ENCODE measurements at regions not wholly inside any gene's neighbourhood (a gene's known extent, or its start where the extent isn't known, plus 50 kb on each side); places are given as distances from the start of the nearest gene placed in this dataset.
A peak's percentile ranks its signal among the peaks of the same experiment; 100 is the strongest.

DNA sequence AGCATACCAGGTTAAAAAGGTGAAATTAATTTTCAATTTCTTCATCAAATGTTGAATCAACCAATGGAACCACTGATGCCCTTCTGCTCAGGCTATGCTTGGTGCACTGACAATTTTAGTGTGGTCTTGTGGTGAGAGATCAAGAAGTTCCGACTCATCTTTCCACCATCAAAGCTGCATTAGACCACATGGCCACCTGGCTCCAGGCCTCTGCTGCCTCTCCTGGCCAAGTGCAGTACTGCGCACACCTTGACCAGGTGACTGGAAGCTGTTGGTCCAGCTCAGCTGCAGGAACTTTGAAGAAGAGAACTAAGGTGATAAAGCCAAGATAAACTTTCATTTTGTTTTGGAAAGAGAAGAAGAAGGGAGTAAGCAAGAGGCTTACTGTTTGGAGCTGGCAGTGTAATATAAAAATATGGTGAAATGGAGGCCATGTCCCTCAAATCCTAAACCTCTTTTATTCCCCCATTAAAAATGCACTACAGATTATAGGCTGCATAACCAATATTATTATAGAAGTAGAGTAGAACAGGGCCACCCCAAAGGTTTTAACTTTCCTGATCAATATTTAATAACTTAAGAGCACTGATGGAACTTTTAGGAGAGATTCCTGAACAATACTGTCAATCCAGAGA is 315.5 kb upstream of the C9orf72 start:
- Mint-ChIP-seq H3K4me3 (no peak overlapping the region), H3K4me1 (no peaks in the 10 kb centered on the region), H3K27me3 (no peaks in the 10 kb centered on the region), H3K27ac (no peak overlapping the region), H3K36me3 (no peaks in the 10 kb centered on the region), H3K9me3 (no peaks in the 10 kb centered on the region)
- CTCF ChIA-PET: interaction anchor here (1.0 to 1.6 kb wide), 2 partner anchors 16 to 161 kb away, joined by 3 to 4 read pairs; no protein-coding TSS in a partner anchor
- peak; percentile 52 for DNase-seq

DNA sequence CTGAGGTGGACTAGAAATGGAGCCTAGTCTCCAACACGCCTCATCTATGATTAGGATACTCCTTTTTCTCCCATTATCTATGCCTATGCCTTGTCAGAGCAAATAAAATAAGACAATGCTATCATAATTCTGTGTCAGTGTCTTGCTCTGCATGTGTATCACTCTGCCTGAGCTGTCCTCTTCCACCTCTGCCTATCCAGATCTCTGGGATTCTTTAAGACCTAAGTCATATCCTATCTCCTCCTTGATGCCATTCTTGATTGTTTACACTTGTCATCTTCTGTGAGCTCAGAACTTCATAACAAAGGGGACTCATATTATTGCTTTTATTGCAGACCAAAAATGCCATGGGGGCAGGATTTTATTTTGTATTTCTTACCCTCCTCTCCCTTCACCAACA is 351.2 kb upstream of the C9orf72 start:
- CTCF ChIA-PET: no interaction called here
- no peak overlapping the region for H3K4me3 Mint-ChIP-seq
- no peaks in the 10 kb centered on the region for H3K4me1 Mint-ChIP-seq
- no peaks in the 10 kb centered on the region for H3K36me3 Mint-ChIP-seq
- DNase-seq: no peak
- no peak overlapping the region for H3K27ac Mint-ChIP-seq
- H3K27me3 Mint-ChIP-seq: no peaks in the 10 kb centered on the region
- peaks cover 2% of the 10 kb centered on the region for H3K9me3 Mint-ChIP-seq

DNA sequence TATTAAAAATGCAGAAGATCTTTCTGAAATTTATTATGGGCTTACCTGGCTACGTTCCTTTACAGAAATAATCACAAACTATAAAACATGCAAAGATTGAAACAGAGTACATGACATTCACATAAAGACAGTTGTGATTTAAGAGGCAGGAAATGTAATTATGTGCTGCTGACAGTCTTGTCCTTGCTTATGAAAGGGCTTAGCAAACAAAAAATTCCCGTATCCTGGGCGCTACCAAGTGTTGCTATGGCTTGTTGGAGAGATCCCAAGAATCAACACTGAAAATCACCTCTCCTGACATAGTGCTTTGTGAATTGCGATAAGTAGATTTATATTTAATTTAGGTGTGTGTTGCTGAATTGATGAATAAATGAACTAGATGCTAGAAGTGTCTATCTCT is 352.5 kb upstream of the C9orf72 start:
- H3K4me1 Mint-ChIP-seq: no peaks in the 10 kb centered on the region

DNA sequence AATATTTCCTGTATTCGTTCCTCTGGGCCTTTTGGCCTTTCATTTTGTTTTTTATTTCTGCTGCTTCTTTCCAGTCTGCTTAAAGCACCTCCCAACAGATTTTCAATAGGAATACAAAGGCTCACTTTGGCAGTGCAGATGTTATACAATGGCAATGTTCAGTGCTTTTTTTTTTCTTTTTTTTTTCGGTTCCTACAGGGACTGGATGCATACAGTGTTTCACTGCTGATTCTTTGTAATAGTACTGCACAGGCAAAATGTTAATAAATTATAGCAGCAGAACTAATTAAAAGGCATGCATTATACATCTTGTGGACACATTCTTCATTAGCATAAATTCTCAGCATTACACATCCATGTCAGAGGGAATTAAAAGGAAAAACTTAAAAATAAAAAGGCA is 356.6 kb upstream of the C9orf72 start:
- H3K4me3 Mint-ChIP-seq: no peak overlapping the region
- H3K36me3 Mint-ChIP-seq: no peaks in the 10 kb centered on the region
- H3K9me3 Mint-ChIP-seq: no peaks in the 10 kb centered on the region
- no peak overlapping the region for H3K27ac Mint-ChIP-seq
- no peaks in the 10 kb centered on the region for H3K27me3 Mint-ChIP-seq
- DNase-seq: no peak
- no peaks in the 10 kb centered on the region for H3K4me1 Mint-ChIP-seq
- CTCF ChIA-PET: no interaction called here

More for the DNA sequence above, 352.5 kb upstream of the C9orf72 start:
- DNase-seq: no peak
- Mint-ChIP-seq H3K4me3 (no peak overlapping the region), H3K27ac (no peak overlapping the region), H3K27me3 (no peaks in the 10 kb centered on the region), H3K9me3 (no peaks in the 10 kb centered on the region), H3K36me3 (no peaks in the 10 kb centered on the region)
- CTCF ChIA-PET: no interaction called here

DNA sequence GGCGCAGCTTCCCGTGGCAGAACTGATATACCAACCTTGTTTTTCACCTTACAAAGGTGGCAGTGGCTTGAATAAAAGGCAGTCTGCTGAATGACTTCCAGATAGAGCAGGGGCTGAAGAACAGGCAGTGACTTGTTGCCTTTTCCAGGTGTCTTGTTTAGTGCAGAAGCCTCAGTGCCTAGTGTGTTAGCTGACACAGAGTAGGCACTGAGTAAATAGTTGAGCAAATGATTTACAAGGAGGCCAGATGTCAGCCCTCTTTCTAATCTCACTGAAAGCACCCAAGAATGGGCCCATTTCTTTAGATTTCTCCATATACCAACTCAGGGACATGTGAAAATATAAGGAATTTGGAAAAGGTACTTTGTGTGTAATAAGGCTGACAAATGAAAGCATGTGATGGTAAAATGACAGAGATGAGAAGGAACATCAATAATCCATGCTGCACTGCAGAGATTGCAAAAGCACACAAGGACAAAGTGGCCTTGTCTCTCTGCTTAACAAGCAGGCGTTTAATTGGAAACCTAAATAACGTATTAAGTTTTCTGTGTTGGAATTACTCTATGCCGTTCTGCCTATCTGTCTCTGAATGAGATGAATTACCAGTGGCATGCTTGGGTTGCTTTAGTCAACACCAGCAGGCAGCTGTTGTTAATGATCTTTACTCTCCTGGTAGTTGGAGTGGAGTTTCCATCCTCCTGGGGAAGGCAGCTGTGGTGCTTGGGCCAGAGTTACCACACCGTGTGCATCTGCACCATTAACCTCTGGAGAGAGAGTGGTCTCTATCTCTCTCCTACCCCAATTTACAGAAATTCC is 360.1 kb upstream of the C9orf72 start:
- Mint-ChIP-seq H3K4me1 (no peaks in the 10 kb centered on the region), H3K27ac (no peak overlapping the region), H3K9me3 (no peaks in the 10 kb centered on the region), H3K4me3 (no peak overlapping the region), H3K27me3 (no peaks in the 10 kb centered on the region), H3K36me3 (no peaks in the 10 kb centered on the region)
- DNase-seq: no peak
- CTCF ChIA-PET: no interaction called here

DNA sequence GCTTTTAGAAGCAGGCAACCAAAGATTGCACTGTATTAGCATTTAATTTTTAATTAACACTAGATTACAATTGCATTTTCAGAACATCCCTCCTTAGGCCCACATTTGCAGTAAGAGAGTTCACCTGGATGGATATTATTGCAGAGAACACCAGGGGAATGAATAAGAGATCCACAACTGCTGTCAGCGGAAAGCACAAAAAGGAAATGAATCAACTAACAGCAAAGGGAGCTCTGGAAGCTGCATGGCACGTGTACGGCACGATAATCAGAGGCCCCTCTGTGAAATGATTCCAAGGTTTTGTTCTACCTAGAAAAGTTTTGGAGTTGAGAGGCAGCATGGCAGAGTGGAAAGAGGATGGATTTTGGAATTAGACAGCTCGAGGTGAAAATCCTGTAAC is 361.2 kb upstream of the C9orf72 start:
- no peak overlapping the region for H3K27ac Mint-ChIP-seq
- H3K4me3 Mint-ChIP-seq: no peak overlapping the region
- H3K4me1 Mint-ChIP-seq: no peaks in the 10 kb centered on the region
- CTCF ChIA-PET: no interaction called here
- no peaks in the 10 kb centered on the region for H3K36me3 Mint-ChIP-seq
- H3K27me3 Mint-ChIP-seq: no peaks in the 10 kb centered on the region
- no peak for DNase-seq
- H3K9me3 Mint-ChIP-seq: no peaks in the 10 kb centered on the region

DNA sequence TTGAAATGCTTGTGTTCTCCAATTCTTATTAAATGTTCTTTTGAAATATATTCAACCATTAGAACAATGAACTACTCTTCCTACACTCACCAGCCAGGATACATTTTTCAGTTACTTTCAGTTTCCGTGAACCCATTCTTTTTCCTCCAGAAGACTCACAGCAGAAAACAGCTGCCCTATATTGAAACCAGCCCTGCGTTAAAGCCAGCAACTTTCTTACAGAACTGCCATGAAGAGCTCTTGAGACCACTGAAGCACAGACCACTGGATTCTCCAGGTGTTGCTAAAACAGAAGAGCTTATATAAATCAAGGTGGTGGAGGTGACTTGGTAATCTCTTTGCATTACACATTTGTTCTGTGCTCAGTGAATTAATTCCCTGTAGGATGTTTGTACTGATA is 365.9 kb upstream of the C9orf72 start:
- Mint-ChIP-seq H3K36me3 (no peaks in the 10 kb centered on the region), H3K9me3 (no peaks in the 10 kb centered on the region), H3K4me1 (no peaks in the 10 kb centered on the region), H3K27ac (no peak overlapping the region), H3K4me3 (no peak overlapping the region), H3K27me3 (no peaks in the 10 kb centered on the region)
- CTCF ChIA-PET: no interaction called here
- no peak for DNase-seq

DNA sequence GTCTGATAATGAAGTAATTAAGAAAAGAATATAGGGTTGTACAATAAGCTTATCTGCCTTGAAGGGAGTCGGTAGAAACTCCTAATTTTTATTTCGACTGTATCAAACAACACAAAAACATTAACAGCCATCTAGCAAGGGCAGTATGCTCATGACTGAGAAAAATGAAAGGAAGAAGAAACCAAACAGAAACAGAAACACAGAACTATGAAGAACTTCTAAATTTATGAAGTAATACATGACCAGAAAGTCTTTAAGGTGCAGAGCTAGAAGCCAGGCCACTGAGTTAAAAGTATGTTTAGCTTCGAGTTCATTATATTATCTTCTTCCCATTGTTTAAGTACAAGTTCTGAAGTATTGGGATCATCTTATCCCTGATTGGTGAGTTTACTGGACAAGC is 367.3 kb upstream of the C9orf72 start:
- no peaks in the 10 kb centered on the region for H3K27me3 Mint-ChIP-seq
- DNase-seq: no peak
- no peak overlapping the region for H3K4me3 Mint-ChIP-seq
- H3K36me3 Mint-ChIP-seq: no peaks in the 10 kb centered on the region
- H3K4me1 Mint-ChIP-seq: no peaks in the 10 kb centered on the region
- CTCF ChIA-PET: no interaction called here
- no peak overlapping the region for H3K27ac Mint-ChIP-seq
- no peaks in the 10 kb centered on the region for H3K9me3 Mint-ChIP-seq

DNA sequence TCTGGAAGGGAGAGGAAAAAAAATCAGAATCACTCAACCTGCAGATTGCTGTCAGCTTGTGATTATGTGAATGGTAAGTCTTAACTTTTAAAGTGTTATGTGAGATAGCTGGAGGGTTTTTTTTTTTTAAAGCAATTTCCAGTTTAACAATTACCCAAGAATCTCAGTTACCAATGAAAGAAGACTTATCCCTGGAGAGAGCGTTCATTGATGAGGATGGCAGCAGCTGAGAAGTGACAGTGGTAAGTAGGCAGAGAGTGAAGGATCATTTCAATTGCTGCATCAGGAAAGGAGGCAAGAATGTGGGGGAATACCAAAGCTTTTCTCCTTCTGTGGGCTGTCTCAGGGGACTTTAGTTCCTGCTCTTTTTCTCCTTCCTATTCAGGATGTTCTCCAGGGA is 370.2 kb upstream of the C9orf72 start:
- Mint-ChIP-seq H3K4me3 (no peak overlapping the region), H3K4me1 (no peaks in the 10 kb centered on the region), H3K27ac (no peak overlapping the region), H3K27me3 (no peaks in the 10 kb centered on the region), H3K9me3 (no peaks in the 10 kb centered on the region), H3K36me3 (no peaks in the 10 kb centered on the region)
- CTCF ChIA-PET: no interaction called here
- DNase-seq: no peak

DNA sequence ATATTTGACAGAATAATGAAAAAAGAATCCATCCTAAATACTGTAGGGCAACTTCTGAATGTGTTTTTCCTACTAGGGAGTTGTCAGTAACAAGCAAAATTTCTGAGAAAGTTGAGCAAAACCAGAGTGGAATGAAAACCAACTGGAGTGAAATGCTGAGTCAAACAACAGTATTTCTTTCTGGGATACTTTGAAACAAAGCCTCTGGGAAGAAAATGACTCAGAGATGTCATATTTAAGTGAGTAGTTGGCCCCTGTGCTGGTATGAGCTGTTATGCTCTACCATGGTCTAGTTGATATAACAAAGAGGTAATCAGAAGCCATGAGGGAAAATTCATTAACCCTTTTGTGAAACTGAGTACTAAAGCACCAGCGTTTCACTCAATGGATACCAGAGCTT is 372.1 kb upstream of the C9orf72 start:
- CTCF ChIA-PET: no interaction called here
- H3K27ac Mint-ChIP-seq: no peak overlapping the region
- no peaks in the 10 kb centered on the region for H3K4me1 Mint-ChIP-seq
- DNase-seq: no peak
- H3K4me3 Mint-ChIP-seq: no peak overlapping the region
- H3K27me3 Mint-ChIP-seq: no peaks in the 10 kb centered on the region
- no peaks in the 10 kb centered on the region for H3K36me3 Mint-ChIP-seq
- H3K9me3 Mint-ChIP-seq: no peaks in the 10 kb centered on the region

DNA sequence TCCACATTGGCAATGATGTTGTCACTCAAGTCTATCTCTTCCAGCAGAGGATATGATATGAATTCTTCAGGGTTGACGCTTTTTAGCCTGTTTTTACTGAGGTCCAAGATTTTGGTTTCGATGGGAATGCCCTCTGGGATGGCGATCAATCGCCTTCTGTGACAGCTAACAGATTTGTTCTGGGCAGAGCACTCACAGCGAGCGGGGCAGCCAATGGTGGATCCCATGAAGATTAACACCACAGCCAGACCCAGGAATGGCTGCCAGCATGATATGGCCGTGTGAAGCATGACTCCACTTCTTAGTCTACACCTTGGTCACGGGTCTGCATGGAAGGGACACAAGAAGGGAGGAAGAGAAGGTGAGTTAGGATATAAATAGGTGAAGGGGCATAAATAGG is 377.1 kb upstream of the C9orf72 start:
- Mint-ChIP-seq H3K27ac (no peak overlapping the region), H3K4me1 (no peaks in the 10 kb centered on the region), H3K9me3 (no peaks in the 10 kb centered on the region), H3K4me3 (no peak overlapping the region), H3K36me3 (no peaks in the 10 kb centered on the region), H3K27me3 (no peaks in the 10 kb centered on the region)
- DNase-seq: no peak
- CTCF ChIA-PET: interaction anchor here (0.7 kb wide), 1 partner anchor 208 kb away, joined by 3 read pairs; no protein-coding TSS in a partner anchor

DNA sequence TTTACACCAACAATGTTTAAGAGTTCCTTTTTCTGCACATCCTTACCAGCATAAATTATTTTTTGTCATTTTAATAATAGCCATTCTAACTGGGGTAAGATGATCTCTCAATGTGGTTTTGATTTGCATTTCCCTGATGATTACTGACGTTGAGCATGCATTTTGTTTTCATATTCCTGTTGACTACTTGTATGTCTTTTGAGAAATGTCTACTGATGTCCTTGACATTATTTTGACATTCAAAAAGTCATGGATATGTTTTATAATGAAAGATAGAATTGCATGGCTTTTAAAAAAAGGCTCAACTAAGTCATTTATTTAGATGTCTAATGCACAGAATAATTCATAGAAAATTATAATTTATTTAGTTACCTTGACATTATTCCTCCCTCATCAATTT is 381.6 kb upstream of the C9orf72 start:
- Mint-ChIP-seq H3K27me3 (no peaks in the 10 kb centered on the region), H3K27ac (no peak overlapping the region), H3K4me3 (no peak overlapping the region), H3K36me3 (no peaks in the 10 kb centered on the region), H3K9me3 (no peaks in the 10 kb centered on the region), H3K4me1 (no peaks in the 10 kb centered on the region)
- DNase-seq: no peak
- CTCF ChIA-PET: no interaction called here

DNA sequence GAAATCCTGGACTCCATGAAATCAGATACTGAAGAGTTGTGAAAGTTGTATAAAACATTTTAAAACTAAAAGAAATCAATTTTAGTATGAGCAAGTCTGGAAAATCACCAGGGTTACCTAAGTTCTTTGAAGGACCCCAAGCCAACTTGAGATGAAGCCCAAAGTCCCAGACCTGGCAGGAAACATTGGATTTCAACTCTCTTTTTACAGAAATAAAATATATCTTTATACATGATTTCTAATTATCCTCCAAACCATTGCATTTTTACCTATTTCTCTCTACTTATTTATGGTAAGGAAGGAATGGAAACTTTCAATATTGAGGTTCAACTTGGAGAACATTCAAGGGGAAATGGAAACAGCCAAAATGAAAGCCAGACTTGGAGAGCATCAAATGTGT is 390.6 kb upstream of the C9orf72 start:
- CTCF ChIA-PET: interaction anchor here (0.8 kb wide), 2 partner anchors 120 to 910 kb away, joined by 3 read pairs; no protein-coding TSS in a partner anchor
- no peak overlapping the region for H3K27ac Mint-ChIP-seq
- no peak for DNase-seq
- H3K4me3 Mint-ChIP-seq: no peak overlapping the region
- no peaks in the 10 kb centered on the region for H3K27me3 Mint-ChIP-seq
- no peaks in the 10 kb centered on the region for H3K4me1 Mint-ChIP-seq
- no peaks in the 10 kb centered on the region for H3K9me3 Mint-ChIP-seq
- H3K36me3 Mint-ChIP-seq: no peaks in the 10 kb centered on the region

DNA sequence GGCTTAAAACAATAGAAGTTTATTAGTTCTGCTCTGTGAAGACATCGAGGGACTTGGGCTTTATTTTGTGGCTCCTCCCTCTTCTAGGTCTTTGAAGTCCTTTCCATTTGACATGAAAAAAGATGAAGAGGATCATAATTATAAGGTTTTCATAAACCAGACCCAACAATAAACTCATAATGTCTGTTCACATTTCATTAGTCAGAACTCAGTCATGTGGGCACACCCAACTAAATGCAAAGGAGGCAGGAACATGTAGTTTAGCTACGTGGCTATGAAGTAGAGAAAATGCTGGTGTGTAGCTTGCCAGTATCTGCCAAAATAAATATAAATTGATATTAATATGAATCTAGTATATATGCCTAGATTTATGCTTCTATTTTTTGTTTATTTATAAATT is 393.9 kb upstream of the C9orf72 start:
- CTCF ChIA-PET: no interaction called here
- Mint-ChIP-seq H3K27ac (no peak overlapping the region), H3K36me3 (no peaks in the 10 kb centered on the region), H3K4me1 (no peaks in the 10 kb centered on the region), H3K9me3 (no peaks in the 10 kb centered on the region), H3K4me3 (no peak overlapping the region), H3K27me3 (no peaks in the 10 kb centered on the region)
- DNase-seq: no peak

DNA sequence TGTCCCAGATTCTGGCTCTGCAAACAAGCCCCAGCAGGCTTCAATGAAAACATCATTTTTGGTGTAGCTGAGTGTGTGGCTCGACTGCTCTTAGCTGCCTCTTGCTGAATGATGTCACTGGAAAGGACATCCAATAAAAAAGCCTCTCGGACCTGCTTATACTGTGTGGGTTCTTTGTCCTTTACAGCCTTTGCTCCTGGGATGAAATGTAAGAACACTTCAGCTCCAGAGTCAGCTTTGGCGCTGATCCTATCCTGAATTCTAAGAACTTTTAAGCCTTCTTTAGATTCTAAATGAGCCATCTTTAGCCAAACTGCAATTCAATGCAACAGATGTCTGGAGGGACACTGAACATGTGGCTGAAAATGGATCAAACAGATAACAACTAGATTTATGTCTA is 404.6 kb upstream of the C9orf72 start:
- no peak overlapping the region for H3K27ac Mint-ChIP-seq
- DNase-seq: no peak
- no peaks in the 10 kb centered on the region for H3K9me3 Mint-ChIP-seq

More for the DNA sequence above, 404.6 kb upstream of the C9orf72 start:
- Mint-ChIP-seq H3K4me3 (no peak overlapping the region), H3K36me3 (no peaks in the 10 kb centered on the region), H3K4me1 (no peaks in the 10 kb centered on the region), H3K27me3 (no peaks in the 10 kb centered on the region)
- CTCF ChIA-PET: no interaction called here

Measured in activated naive CD4-positive, alpha-beta T cell treated with anti-CD3 and anti-CD28 coated beads, Interleukin-2, amount 10 ng/mL, durations not matched to agents 7 days and 5 days (primary cell).